ENCODE measurements at regions not wholly inside any gene's neighbourhood (a gene's known extent, or its start where the extent isn't known, plus 50 kb on each side); places are given as distances from the start of the nearest gene placed in this dataset.

DNA sequence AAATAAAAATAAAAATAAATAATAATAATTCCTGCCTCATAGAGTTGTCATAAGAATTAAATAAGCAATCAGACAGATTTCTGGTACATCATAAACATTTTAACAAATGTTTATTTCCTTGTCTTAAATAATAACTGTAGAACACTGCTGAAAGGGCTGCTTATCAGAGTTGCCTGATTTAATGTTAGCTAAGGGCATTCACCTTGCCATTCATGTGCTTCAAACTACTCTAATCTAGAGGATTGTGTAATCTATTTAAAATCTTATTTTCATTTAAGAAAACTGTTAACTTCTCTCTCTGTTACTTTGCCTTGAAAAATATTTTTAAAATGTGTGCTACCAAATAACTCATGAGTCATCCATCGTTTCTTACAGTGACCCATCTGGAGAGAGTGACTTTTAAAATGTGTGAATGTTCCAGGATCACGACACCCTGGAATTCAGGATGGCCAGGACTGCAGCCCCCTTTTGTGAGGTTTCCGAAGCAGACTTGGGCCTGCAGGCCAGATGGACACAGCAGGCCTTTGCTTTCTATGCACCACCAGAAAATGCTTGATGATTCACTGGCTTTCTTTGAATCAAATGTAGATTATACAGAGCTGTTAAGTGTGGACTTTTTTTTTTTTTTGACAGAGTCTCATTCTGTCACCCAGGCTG lies 109.1 kb upstream of the TNS3 start:
- no peak for DNase-seq

DNA sequence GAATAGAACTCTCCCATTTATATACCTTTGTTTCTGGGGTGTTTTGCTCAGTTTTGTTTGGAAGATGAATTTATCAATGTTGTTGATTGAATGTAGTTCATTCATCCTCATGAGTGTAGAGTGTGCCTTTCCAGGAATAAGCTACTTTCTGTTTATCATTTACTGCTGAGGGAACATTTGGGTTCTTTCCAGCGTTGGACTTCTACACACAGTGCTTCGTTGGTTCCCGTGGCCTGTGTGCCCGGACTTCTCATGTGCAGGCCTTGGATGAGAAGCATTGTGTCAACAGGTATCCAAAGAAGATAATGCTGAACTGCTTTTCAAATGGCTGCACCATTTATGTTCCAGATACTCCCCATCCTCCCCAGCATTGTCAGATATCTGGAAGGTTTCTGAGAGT lies 107.6 kb upstream of the TNS3 start:
- no peak for DNase-seq

GRCh38 chr7:47688311-47689100 lies 106.6 kb upstream of the TNS3 start:
- no peak for DNase-seq

DNA sequence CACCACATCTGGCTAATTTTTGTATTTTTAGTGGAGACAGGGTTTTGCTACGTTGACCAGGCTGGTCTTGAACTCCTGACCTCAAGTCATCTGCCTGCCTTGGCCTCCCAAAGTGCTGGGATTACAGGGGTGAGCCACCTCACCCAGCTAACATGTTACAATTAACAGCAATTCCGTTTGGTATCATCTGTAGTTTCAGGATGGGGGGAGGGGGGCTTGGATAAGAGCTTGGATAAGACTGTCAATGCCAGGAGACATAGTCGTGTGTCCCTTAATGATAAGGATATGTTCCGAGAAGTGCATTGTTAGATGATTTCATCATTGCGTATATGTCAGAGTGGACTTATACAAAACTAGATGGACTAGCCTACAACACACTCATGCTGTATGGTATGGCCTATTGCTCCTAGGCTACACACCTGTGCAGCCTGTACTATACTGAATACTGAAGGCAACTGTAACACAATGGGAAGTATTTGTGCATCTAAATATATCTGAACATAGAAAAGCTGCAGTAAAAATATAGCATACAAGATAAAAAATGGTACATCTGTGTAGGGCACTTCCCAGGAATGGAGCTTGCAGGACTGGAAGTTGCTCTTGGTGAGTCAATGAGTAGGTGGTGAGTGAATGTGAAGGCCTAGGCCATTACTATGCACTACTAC lies 103.9 kb upstream of the TNS3 start:
- DNase-seq: no peak

GRCh38 chr7:47685151-47685550 lies 103.2 kb upstream of the TNS3 start:
- no peak for DNase-seq

- DNase-seq: no peak
Observed at GRCh38 chr7:47684728-47685127, 102.8 kb upstream of the TNS3 start.

GRCh38 chr7:47683485-47683898 lies 101.6 kb upstream of the TNS3 start:
- no peak for DNase-seq

- no peak for DNase-seq
Observed at GRCh38 chr7:47682874-47683273, 101.0 kb upstream of the TNS3 start.

DNA sequence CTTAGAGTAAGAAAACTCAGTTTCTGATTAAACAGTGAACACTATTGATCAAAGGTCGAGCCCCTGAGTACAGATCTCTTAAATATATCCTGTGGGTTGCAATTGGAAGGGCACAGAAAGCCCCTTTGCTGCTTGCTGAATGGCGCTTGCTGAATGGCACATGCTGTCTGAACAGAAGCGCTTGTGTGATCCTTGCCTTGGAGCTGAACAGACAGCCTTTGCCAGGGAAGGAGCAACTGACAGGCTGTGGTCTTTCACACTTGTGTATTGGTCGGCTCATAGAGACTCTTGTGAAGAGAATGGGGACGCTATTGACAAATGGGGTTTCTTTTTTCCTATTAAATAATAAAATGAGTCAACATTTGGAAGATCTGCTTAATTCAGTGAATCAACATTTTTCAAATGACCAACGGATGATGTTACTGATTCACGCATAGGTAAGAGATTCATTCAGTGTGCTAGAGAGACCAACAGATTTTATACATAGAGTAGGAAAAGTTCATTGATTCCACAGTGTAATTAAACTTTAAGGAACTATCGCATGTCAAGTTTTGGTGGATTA lies 99.4 kb upstream of the TNS3 start:
- no peak for DNase-seq

GRCh38 chr7:47678641-47679380 lies 96.9 kb upstream of the TNS3 start:
- no peak for DNase-seq

DNA sequence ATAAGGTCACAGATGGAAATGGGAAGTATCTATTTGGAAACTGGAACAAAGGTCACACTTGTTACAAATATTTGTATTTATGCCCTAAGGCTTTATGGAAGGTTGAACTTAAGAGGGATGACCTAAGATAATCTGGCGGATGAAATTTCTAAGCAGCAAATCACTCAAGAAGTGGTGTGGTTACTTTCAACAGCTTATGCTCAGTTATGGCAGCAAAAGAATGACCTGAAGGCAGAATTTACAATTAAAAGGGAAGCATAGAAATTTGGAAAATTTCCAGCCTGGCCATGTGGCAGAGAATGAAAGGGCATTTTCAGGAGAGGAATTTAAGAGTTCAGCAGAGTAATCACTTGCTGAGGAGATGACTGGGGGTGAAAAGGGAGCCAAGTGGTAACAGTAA lies 95.8 kb upstream of the TNS3 start:
- DNase-seq: no peak

DNA sequence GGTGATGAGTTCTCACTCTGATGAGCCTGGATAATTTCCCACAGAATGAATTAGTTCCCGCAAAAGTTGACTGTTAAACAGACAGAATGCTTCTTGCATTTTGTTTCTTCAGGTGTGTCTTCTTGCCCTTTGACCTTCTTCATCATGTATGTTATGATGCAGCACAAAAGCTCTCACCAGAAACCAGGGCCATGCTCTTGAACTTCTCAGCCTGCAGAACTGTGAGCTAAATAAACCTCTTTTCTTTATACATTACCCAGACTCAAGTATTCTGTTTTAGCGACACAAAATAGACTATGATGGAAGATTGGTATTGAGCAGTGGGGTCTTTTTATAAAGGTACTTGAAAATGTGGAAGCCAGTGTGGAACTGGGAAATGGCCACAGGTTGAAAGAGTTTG lies 95.2 kb upstream of the TNS3 start:
- DNase-seq: no peak

GRCh38 chr7:47672977-47673381 lies 91.1 kb upstream of the TNS3 start:
- no peak for DNase-seq

DNA sequence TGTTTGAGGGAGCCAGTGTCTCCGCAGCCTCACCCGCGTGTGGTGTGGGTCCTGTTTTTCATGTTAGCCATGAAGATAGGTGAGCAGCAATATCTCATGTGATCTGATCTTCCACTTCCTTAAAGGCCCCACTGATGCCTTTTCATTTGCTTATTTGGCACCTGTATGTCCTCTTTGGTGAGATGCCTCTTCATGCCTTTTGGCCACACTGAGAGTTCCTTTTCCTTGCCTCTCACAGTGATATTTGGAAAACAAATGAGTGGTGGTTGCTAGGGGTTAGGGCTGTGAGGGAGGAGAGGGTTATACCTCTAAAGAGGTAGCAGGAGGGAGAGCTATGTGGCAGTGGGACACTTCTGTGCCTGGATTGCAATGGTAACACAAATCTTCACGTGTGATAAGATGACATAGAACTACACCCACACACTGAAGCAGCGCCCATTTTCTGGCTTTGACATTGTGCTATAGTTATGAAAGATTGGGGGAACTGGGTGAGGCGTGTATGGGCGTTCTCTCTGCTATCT lies 90.4 kb upstream of the TNS3 start:
- no peak for DNase-seq

- no peak for DNase-seq
Observed at GRCh38 chr7:47671358-47671757, 89.4 kb upstream of the TNS3 start.

DNA sequence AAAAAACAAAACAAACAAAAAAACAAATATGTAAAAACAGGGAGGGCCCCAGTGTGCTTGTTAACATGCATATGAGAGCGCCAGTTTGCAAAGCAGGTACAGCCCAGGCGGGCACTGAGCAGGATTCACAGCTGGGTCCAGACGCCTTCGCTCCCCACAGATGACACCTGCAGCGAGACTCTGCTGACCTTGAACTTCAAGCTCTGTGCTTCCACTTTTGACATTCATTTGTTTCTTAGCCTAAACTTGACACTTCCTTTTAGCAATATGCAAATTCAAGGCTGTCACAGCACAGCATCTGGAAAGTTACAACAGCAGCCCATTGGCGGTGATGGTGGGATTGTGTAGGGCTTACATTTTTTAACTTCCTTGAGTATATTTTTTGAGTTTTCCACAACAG lies 88.8 kb upstream of the TNS3 start:
- no peak for DNase-seq

DNA sequence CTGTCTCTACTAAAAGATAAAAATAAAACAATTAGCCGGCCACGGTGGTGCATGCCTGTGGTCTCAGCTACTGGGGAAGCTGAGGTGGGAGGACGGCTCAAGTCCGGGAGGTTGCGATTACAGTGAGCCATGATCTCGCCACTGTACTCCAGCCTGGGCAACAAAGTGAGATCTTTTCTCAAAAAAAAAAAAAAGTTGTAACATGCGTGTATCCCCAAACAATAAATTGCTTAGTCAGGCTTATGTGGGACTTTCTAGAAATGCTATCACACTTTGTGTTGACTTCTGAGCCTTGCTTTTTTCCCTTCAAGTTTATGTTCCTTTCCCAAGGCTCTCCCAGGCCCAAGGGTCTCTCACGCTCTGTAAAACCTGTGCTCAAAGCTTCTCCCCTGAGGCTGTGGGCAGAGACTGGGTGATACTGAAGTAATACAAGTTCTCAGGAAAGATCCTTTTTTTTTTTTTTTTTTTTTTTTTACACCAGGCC lies 88.0 kb upstream of the TNS3 start:
- DNase-seq: no peak

GRCh38 chr7:47669178-47669891 lies 87.4 kb upstream of the TNS3 start:
- no peak for DNase-seq

- no peak for DNase-seq
Observed at GRCh38 chr7:47666164-47666862, 84.4 kb upstream of the TNS3 start.

DNA sequence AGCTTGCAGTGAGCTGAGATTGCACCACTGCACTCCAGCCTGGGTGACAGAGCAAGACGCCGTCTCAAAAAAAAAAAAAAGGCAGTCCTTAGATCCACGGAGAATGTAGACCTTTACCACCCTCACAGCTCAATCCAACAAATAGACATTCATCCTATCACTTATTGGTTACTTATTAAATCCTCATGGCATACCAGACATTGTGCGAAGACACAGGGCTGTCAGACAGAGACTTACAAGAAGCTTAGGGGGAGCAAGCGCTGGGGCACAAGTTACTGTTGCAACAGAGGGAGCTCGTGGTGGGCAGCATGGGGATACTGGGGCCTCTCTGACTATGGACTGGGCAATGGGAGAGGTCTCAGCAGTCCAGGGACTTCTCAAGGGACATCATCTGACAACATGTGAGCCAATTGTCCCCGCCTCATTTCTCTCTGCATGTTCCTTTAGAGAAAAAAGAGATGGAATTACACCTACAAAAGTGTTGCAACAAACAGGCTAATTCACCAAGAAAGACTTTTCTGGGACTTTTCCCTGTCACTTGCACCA lies 82.8 kb upstream of the TNS3 start:
- DNase-seq: no peak

DNA sequence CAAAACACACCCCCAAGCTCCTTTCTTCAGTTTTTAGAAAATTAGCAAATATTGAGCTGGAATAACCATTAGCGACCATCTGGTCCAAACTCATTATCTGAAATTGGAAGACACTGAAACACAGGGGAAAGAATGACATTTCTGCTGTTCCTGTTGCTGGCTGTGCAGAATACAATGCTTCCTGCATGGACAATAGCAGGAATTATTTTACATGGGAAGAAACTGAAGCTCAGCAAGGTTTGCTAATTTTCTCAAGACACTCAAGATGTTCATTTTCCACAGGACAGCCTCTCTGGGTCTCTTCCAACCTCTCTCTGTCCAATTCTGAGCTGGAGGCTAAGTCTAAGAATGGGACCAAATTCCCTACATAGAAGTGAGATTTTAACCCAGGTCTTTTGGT lies 81.9 kb upstream of the TNS3 start:
- no peak for DNase-seq

Data from NCI-H1092 (cell line).